ENCODE measurements at regions not wholly inside any gene's neighbourhood (a gene's known extent, or its start where the extent isn't known, plus 50 kb on each side); places are given as distances from the start of the nearest gene placed in this dataset.

DNA sequence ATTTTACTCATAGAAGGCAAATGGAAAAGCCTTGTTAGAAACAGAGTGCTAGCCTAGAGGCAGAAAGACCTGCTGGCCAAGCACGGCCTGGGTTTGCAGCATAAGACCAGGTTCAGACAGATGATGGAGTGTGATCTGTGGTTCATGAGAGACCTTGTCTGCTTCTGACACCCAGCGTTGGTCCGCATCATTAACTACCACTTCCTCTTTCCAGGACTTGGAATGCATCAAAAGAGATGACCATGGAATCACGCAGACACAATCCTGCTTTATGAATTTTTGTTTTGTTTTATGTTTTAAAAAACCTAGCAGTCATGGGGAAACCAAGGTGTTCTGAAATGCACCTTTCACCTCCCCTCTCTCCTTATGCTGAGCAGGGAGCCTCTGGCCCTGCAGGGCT, 76.8 kb upstream of the SYNDIG1 start:
- H3K4me1 Mint-ChIP-seq (ENCODE audit: low read depth): peaks cover 7% of the 10 kb centered on the region
- H3K4me3 Mint-ChIP-seq: no peak overlapping the region
- intact Hi-C loops (cut with micrococcal nuclease): no loop called here
- POLR2A ChIA-PET: no interaction called here
- no peak overlapping the region for H3K27ac Mint-ChIP-seq
- H3K9me3 Mint-ChIP-seq: no peaks in the 10 kb centered on the region
- DNase-seq: no peak
- CTCF ChIA-PET: no interaction called here
- H3K27me3 Mint-ChIP-seq: peaks cover 3% of the 10 kb centered on the region
- no peaks in the 10 kb centered on the region for H3K36me3 Mint-ChIP-seq

GRCh38 chr20:24389686-24390085, 79.7 kb upstream of the SYNDIG1 start:
- DNase-seq: peak; percentile 26
- intact Hi-C loops (cut with micrococcal nuclease): no loop called here
- POLR2A ChIA-PET: no interaction called here
- no peak overlapping the region for H3K27ac Mint-ChIP-seq
- CTCF ChIA-PET: no interaction called here
- no peak overlapping the region for H3K4me3 Mint-ChIP-seq
- H3K4me1 Mint-ChIP-seq (ENCODE audit: low read depth): peaks cover 7% of the 10 kb centered on the region
- H3K9me3 Mint-ChIP-seq: no peaks in the 10 kb centered on the region
- no peaks in the 10 kb centered on the region for H3K36me3 Mint-ChIP-seq
- H3K27me3 Mint-ChIP-seq: peaks cover 3% of the 10 kb centered on the region

- Mint-ChIP-seq H3K9me3 (no peaks in the 10 kb centered on the region), H3K36me3 (no peaks in the 10 kb centered on the region), H3K27ac (no peak overlapping the region), H3K4me3 (no peak overlapping the region), H3K27me3 (peaks cover 3% of the 10 kb centered on the region), H3K4me1 (ENCODE audit: low read depth) (peaks cover 7% of the 10 kb centered on the region)
- ChIA-PET POLR2A (no interaction called here), CTCF (no interaction called here)
- no peak for DNase-seq
- intact Hi-C loops (cut with micrococcal nuclease): no loop called here
These were observed 80.5 kb upstream of the SYNDIG1 start for GRCh38 chr20:24388828-24389380.

DNA sequence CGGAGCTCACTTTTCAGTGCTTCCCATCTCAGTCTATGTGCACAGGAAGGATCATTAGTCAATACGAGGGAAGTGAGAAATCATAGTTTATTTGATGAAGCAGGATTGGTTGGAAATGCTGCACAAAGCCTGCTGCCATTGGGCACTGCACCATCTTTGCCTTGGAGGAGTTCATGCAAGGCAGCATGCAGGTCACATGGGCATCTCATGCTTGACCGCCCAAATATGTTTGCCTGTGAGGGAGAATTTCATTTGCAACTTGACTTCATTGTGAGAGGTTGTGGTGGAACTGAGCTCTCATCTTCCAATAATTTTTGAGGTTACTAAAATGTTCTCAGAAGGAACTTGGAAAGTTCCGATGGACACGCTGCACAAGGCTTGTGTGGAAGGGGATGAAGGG, 83.9 kb upstream of the SYNDIG1 start:
- intact Hi-C loops (cut with micrococcal nuclease): no loop called here
- Mint-ChIP-seq H3K36me3 (no peaks in the 10 kb centered on the region), H3K4me1 (ENCODE audit: low read depth) (peaks cover 5% of the 10 kb centered on the region), H3K27me3 (no peaks in the 10 kb centered on the region), H3K9me3 (no peaks in the 10 kb centered on the region), H3K27ac (no peak overlapping the region), H3K4me3 (no peak overlapping the region)
- DNase-seq: no peak
- CTCF ChIA-PET: no interaction called here
- POLR2A ChIA-PET: no interaction called here

DNA sequence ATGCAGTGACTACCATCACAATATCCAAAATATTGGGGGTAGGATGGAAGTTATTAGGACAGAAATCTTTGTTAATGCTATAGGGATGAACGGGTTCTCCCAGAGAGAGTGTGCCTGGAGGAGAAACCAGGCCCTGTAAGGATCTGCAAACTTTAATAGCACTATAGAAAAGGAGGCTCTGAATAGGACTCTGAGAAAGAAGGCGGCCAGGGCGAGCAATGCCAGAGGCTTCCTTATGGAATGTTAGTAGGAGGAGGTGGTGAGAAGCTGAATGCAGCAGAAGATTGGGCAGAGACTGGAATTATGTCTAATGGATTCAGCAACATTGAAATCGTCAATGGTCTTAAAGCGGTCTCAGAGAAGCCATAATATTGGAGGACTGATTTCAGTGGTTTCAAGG, 84.6 kb upstream of the SYNDIG1 start:
- no peak overlapping the region for H3K27ac Mint-ChIP-seq

DNA sequence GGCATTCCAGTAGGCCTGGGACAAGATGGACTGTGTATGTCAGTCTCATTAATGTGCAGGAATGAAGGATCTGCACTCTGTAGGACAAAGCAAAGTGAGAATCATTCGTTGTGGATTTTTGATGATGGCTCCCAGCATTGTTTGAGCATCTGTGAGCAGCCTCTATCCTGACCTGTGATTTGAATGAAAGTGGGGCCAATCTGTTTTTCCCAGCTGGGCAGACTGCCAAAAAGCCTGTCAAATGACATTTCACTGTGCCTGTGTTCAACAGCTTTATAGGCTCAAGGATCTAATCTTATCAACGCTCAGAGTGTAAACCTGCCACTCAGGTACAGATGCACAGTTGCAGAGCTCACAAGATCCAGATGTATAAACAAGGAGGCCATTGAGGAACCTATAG, 86.7 kb upstream of the SYNDIG1 start:
- Mint-ChIP-seq H3K9me3 (no peaks in the 10 kb centered on the region), H3K4me1 (ENCODE audit: low read depth) (no peaks in the 10 kb centered on the region), H3K36me3 (no peaks in the 10 kb centered on the region), H3K27me3 (no peaks in the 10 kb centered on the region), H3K27ac (no peak overlapping the region), H3K4me3 (no peak overlapping the region)
- intact Hi-C loops (cut with micrococcal nuclease): no loop called here
- CTCF ChIA-PET: no interaction called here
- DNase-seq: no peak
- POLR2A ChIA-PET: no interaction called here

More for the DNA sequence above, 84.6 kb upstream of the SYNDIG1 start:
- DNase-seq: no peak
- Mint-ChIP-seq H3K9me3 (no peaks in the 10 kb centered on the region), H3K4me3 (no peak overlapping the region), H3K4me1 (ENCODE audit: low read depth) (peaks cover 2% of the 10 kb centered on the region), H3K36me3 (no peaks in the 10 kb centered on the region), H3K27me3 (no peaks in the 10 kb centered on the region)
- intact Hi-C loops (cut with micrococcal nuclease): no loop called here
- ChIA-PET CTCF (no interaction called here), POLR2A (no interaction called here)

- H3K9me3 Mint-ChIP-seq: no peaks in the 10 kb centered on the region
- POLR2A ChIA-PET: no interaction called here
- no peak overlapping the region for H3K27ac Mint-ChIP-seq
- no peaks in the 10 kb centered on the region for H3K36me3 Mint-ChIP-seq
- no peaks in the 10 kb centered on the region for H3K4me1 Mint-ChIP-seq (ENCODE audit: low read depth)
- intact Hi-C loops (cut with micrococcal nuclease): no loop called here
- no peak overlapping the region for H3K4me3 Mint-ChIP-seq
- CTCF ChIA-PET: no interaction called here
- DNase-seq: no peak
- H3K27me3 Mint-ChIP-seq: no peaks in the 10 kb centered on the region
These were observed 87.1 kb upstream of the SYNDIG1 start for GRCh38 chr20:24382331-24382730.

- CTCF ChIA-PET: no interaction called here
- no peaks in the 10 kb centered on the region for H3K4me1 Mint-ChIP-seq (ENCODE audit: low read depth)
- H3K27ac Mint-ChIP-seq: no peak overlapping the region
- POLR2A ChIA-PET: no interaction called here
- no peak for DNase-seq
- H3K4me3 Mint-ChIP-seq: no peak overlapping the region
- intact Hi-C loops (cut with micrococcal nuclease): no loop called here
- no peaks in the 10 kb centered on the region for H3K36me3 Mint-ChIP-seq
- no peaks in the 10 kb centered on the region for H3K27me3 Mint-ChIP-seq
- H3K9me3 Mint-ChIP-seq: no peaks in the 10 kb centered on the region
These were observed 87.5 kb upstream of the SYNDIG1 start for GRCh38 chr20:24381886-24382285.

- Mint-ChIP-seq H3K4me3 (no peak overlapping the region), H3K36me3 (no peaks in the 10 kb centered on the region), H3K27me3 (no peaks in the 10 kb centered on the region), H3K9me3 (no peaks in the 10 kb centered on the region), H3K27ac (no peak overlapping the region), H3K4me1 (ENCODE audit: low read depth) (no peaks in the 10 kb centered on the region)
- CTCF ChIA-PET: no interaction called here
- intact Hi-C loops (cut with micrococcal nuclease): no loop called here
- no peak for DNase-seq
- POLR2A ChIA-PET: no interaction called here
These were observed 89.9 kb upstream of the SYNDIG1 start for GRCh38 chr20:24379484-24379927.

DNA sequence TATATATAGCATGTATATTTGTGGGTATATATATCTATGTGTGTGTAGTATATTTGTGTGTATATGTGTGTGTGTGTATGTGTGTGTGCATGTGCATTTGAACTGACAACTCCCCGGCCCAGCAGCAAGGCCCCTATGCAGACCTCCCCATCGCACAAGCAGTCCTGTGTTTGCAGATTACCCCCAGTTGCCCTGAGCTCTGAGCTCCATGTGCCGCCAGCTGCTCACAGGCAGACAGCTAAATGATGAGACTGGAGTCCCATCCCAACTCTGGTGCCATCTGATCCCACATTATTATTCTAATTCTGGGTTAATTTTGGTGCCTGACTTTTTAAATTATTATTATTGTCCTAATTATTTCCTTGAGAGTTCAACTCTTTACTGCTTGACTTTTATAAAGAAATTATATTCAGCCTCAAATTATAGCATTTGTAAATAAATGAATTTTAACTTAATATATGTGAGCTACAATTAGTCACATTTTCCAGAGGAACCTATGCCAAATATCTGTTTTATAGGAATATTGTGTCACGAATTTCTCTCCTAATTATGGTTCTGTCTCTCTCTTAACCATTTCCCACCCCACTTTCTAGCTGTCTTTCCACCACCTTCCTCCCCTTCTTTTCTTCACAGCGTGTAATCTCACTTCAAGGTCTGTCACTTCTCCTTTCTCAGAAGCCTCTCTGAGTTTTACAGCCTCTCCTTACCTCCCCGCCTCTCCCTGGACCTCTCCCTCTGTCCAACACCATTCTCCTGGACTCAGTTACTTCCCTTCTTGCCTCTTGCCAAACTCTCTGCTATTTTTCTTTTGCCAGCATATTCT, 90.6 kb upstream of the SYNDIG1 start:
- Mint-ChIP-seq H3K4me3 (no peak overlapping the region), H3K9me3 (no peaks in the 10 kb centered on the region), H3K36me3 (no peaks in the 10 kb centered on the region), H3K27me3 (no peaks in the 10 kb centered on the region), H3K27ac (no peak overlapping the region), H3K4me1 (ENCODE audit: low read depth) (no peaks in the 10 kb centered on the region)
- CTCF ChIA-PET: no interaction called here
- intact Hi-C loops (cut with micrococcal nuclease): no loop called here
- DNase-seq: no peak
- POLR2A ChIA-PET: no interaction called here

- intact Hi-C loops (cut with micrococcal nuclease): no loop called here
- no peaks in the 10 kb centered on the region for H3K27me3 Mint-ChIP-seq
- CTCF ChIA-PET: no interaction called here
- H3K4me3 Mint-ChIP-seq: no peak overlapping the region
- POLR2A ChIA-PET: no interaction called here
- H3K9me3 Mint-ChIP-seq: no peaks in the 10 kb centered on the region
- DNase-seq: no peak
- no peaks in the 10 kb centered on the region for H3K4me1 Mint-ChIP-seq (ENCODE audit: low read depth)
- H3K27ac Mint-ChIP-seq: no peak overlapping the region
- H3K36me3 Mint-ChIP-seq: no peaks in the 10 kb centered on the region
These were observed 92.9 kb upstream of the SYNDIG1 start for GRCh38 chr20:24376311-24377099.

- Mint-ChIP-seq H3K4me1 (ENCODE audit: low read depth) (no peaks in the 10 kb centered on the region), H3K9me3 (no peaks in the 10 kb centered on the region), H3K4me3 (no peak overlapping the region), H3K27ac (no peak overlapping the region), H3K36me3 (no peaks in the 10 kb centered on the region), H3K27me3 (no peaks in the 10 kb centered on the region)
- intact Hi-C loops (cut with micrococcal nuclease): no loop called here
- DNase-seq: no peak
- CTCF ChIA-PET: no interaction called here
- POLR2A ChIA-PET: no interaction called here
These were observed 96.1 kb upstream of the SYNDIG1 start for GRCh38 chr20:24373372-24373771.

All from activated CD4-positive, alpha-beta memory T cell treated with anti-CD3 and anti-CD28 coated beads for 36 hours (primary cell).